TTC549 (cell line): ENCODE measurements at regions not wholly inside any gene's neighbourhood (a gene's known extent, or its start where the extent isn't known, plus 50 kb on each side); places are given as distances from the start of the nearest gene placed in this dataset.

Experiments
- FAIRE-seq: peaks from 2 replicates; lab custom pipeline; 2012; peaks lifted over from hg19 to GRCh38; lab: Jason Lieb, UNC

DNA sequence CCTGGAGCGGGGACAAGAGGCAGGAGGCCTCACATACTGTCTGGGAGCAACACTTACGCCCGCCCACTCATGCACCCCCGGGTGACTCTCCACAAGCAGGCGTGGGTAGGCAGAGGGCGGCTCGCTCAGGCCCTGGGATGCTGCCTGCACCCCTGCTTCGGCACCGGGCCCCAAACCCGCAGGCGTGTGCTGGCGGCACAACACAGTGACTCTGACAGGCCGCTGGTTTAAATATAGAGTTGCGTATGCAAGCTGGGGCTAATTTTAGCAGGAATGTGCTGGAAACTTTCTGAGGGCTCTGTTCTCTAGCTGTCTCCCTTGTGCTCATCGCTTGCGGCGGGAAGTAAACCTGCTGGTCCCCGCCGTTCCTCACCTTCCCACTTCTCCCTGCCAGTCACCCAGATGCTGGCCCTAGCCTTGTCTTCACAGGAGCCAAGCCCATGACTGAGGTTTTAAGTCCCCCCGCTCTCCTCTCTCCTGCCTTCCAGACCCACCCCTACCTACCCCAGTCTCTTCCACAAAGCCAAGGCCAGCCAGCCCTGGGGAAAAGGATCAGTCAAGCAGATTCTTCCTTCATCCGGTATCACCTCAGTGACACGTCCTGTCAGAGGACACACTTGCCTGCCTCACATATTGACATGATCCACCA lies 94.5 kb upstream of the FOXP4 start:
- FAIRE-seq = no peak

GRCh38 chr6:41452763-41453162 lies 93.4 kb upstream of the FOXP4 start:
- FAIRE-seq = no peak

GRCh38 chr6:41453244-41453643 lies 92.9 kb upstream of the FOXP4 start:
- FAIRE-seq = no peak

DNA sequence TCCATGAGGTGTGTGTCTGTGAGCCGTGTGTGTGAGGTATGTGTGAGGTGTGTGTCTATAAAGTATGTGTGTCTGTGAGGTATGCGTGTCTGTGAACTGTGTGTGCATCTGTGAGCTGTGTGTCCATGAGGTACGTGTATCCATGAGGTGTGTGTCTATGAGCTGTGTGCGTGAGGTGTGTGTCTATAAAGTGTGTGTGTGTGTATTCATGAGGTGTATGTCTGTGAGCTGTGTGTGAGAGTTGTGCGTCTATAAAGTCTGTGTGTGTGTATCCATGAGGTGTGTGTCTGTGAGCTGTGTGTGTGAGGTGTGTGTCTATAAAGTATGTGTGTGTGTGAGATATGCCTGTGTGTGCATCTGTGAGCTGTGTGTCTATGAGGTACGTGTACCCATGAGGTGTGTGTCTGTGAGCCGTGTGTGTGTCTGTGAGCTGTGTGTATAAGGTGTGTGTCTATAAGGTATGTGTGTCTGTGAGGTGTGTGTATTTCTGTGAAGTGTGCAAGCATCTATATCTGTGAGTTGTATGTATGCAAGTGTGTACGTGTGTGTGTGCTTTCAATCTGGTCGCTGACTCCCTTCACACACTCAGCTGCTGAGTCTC lies 91.9 kb upstream of the FOXP4 start:
- no peak for FAIRE-seq

- no peak for FAIRE-seq
Measured at GRCh38 chr6:41455410-41455809, 90.8 kb upstream of the FOXP4 start.

GRCh38 chr6:41455818-41456217 lies 90.4 kb upstream of the FOXP4 start:
- FAIRE-seq = no peak

- no peak for FAIRE-seq
Measured at GRCh38 chr6:41457303-41457670, 88.9 kb upstream of the FOXP4 start.

GRCh38 chr6:41459738-41460137 lies 86.4 kb upstream of the FOXP4 start:
- no peak for FAIRE-seq

GRCh38 chr6:41460742-41461336 lies 85.3 kb upstream of the FOXP4 start:
- FAIRE-seq = no peak

DNA sequence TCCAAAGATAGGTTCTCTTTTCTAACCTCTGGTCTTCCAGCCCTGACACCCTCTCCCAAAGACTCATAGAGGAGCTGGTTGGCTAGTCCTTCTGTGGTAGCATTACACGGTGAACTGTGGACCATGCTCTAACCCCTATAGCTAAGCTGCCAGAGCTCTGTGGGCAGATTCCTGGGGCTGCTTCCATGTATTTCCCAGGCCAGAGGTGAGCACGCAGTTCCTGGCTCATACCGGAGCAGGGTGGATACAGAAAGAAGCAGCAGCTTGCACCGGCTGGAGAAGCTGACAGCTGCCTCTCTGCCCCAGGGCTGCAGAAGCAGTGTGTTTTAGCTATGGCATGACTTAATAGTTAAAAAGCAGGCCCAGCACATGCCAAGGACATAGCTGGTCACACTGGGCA lies 84.1 kb upstream of the FOXP4 start:
- no peak for FAIRE-seq

DNA sequence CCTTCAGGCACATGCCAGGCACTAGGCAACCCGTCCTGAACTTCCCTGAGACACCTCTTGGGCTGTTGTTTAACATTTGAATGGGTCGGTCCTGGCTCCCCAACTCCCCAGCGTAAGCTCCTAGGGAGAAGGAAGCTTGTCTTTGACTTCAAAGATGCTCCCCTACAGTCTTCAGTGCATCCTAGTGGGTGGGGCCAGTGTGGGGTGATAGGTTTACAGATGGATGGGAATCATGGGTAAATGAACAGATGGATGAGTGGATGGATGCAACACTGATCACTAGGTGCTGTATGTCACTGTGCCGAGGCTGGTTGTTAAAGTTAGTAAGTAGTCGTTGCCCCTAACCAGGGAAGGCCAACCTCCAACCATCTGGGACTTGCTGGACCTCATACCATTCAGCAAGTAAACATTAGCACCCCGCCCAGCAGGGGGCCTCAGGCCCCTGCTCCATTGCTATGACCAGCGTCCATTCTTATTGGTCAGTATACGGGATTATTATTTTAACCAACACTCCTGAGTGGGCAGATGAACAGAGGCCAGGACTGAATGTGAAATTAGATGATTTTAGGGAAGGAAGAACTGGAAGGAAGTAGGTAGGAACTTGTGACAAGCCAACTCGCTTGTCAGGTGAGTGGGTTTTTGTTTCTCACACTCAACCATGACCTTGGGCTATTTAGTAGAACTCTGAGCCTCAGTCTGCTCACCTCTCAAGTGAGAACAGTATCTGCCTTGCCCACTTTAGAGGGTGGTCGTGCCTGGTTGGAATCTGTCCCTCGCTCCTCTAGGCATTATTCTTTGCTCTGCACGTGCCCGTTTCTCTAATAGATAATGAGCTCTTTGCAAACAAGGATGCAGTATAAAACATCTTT lies 82.9 kb upstream of the FOXP4 start:
- no peak for FAIRE-seq

GRCh38 chr6:41464019-41464418 lies 82.2 kb upstream of the FOXP4 start:
- FAIRE-seq = no peak

GRCh38 chr6:41464481-41464880 lies 81.7 kb upstream of the FOXP4 start:
- no peak for FAIRE-seq

GRCh38 chr6:41466437-41466990 lies 79.7 kb upstream of the FOXP4 start:
- FAIRE-seq = no peak

DNA sequence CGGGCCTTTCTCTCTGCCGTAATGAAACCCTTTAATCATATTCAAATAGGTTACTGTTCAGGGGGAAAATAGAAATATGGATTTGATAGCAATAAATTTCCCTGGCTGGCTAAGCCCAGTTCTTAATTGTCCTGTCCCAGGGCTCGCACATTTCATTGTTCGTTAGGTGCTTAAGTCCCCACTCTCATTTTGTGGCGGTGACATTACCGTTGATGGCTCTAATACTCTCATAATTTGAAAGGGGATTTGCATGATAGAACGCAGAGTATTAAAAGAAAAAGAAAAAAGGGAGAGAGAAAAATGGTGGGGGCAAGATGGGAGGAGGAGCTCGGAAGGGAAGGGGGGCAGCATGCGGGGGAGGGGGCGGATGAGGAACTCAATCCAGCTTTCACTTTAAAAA lies 79.1 kb upstream of the FOXP4 start:
- FAIRE-seq = no peak

DNA sequence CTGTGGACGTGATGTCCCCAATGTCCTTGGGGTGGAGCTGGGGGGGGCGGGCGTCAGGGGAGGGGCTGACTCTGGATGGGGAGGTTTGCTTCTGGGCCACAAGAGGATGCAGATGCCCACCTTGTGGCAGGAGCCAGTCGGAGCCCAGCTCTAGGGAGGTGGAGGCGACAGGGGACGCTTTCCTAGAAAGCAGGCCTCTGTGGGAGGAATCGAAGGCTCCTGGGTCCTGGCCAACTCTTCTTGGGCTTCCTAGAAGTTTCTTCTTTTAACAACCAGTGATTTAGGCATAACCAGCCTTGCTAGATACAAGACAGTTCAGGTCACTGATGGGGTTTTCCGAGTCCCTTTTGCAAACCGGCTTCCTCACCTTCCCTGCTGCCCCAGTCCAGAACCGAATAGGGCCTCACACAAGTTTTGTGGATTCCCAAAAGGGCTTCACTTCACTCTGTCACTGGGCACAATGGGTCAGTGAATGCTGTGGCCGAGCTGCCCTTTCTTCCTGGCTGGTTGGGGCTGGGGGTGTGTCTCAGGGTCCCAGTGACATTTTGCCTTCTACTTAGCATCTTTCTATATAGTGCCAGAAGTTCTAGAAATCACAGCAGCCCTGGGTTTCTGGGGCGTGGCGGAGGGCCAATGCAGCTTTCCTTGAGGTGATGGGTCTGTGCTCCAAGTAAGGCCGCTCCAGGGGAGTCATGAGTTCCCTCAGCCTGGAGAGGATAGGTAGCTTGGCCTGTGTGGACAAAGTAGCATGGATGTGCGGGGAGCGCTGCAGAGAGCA lies 78.4 kb upstream of the FOXP4 start:
- FAIRE-seq = no peak

DNA sequence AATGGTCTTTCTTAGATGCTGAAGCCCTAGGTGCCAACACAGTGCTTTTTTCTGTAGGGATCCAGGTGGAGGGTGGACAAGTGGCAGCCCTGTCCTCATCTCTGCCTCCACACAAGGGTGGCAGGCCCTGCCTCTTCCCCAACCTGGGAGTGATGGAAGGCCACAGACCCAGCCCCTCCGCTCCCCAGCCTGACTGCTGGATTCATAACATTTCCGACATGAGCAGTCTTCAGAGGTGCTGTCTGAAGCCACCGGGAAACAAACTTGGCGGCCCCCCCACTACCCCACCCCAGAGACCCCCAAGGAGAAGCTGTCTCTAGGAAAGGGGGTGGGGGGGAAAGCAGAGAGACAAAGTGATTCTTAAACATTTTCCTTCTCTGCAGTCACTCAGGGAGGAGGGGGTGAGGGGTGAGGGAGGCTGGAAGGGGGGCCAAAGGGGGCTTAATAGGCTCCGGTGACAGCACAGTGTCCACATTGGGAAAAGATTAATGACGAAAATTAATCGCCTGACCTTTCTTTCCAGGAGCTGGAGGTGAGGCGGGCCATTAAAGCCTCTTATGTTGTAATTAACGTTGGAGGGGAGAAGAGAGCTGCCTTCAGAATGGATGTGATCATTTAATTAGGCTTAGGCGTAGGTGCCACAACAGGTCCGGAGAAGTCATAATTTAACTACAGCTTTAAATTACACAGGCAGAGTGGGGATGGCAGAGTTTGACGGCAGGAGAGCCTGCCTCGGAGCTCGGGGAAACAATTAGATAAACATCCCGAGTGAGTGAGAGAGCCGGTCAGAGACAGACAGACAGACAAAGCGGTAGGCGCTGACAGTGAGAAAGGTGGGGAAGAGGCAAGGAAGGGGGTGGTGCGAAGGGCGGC lies 76.8 kb upstream of the FOXP4 start:
- no peak for FAIRE-seq

- FAIRE-seq = no peak
Measured at GRCh38 chr6:41470029-41470330, 76.2 kb upstream of the FOXP4 start.

- no peak for FAIRE-seq
Measured at GRCh38 chr6:41470331-41471063, 75.7 kb upstream of the FOXP4 start.

DNA sequence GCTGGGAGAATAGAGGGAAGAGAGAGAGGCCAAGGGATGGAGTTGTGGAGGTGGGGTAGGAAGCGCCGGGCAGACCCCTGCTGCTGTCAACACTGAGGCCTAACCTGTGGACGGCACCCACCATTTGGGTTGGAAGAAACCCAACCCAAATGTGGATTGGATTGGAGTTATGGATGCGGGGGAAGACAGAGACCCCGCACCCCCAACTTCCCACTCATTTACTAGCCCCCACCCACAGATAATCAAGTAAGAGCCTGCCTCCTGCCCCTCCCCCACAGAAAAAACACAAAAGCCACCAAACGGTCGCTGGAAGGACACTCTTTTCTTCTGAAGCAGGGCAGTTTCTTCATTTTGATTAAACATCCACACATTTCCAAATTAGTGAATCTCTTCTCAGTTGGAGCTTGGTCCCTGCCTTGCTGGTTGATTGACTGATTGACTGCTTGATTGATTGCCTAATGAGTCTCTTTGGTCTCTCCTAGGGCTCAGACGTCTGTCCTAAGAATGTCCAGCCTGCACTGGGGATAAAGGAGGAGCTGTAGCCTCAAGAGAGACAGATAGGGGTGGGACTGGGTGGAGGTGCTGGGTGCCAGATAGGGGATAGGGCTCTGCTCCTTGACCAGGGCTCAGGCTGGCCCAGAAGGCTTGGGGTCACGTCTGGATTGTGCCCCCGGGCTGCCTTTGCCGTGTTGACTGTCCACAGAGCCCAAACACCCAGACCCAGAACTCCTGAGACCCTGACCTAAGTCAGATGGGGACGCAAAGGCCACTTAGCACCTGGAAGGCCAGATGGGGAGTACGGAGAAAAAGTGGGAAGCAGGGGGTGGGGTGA lies 74.9 kb upstream of the FOXP4 start:
- no peak for FAIRE-seq
